HG03521 (cell line): ENCODE measurements at regions not wholly inside any gene's neighbourhood (a gene's known extent, or its start where the extent isn't known, plus 50 kb on each side); places are given as distances from the start of the nearest gene placed in this dataset.

Experiments used
- ATAC-seq: cut with Tn5 transposase; IDR thresholded peaks from one replicate; pipeline ENCODE4 v1.9.1; 2021; ENCODE audit warnings: mild to moderate bottlenecking, moderate library complexity; ENCODE audit not compliant: unreplicated experiment

DNA sequence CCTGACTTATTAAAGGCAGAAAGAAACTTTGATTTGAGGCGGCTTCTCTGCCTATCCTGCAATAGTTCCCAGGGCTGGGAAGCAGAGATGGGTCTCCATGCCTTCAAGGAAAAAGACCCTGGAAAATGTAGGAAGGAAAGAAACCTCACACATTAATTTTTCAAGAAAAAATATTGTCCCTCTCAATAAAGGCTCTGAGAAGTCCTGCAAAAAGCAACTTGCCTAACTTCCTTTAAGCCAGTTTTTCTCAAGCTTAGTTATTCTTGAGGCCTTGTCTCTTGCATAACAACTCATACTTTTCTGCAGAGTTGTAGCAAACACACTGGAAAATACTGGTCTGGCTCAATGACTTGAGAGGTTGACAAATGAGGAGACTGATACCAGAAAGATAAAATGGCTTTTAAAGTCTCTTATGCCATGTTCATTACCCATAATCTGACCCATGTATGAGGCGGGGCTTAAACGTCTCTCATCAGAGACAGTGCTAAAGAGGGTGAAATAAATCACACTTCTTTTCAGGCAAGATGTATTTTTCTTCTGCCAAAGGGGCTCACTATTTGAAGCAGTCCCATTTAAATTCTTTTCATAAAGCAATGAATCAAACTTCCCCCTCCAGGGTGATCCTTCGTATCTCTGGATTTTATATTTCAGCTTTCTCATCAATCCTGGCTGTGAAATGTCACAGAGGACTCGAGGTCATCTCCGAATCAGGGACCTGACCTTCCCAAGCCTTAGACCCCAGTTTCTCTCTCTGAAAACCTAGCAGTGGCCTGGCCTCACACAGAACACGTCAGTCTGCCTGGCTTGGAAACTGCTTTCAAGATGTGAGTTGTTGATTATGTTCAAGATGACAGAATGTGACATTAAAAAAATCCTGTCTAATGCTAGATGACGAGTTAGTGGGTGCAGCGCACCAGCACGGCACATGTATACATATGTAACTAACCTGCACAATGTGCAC, 82.3 kb upstream of the KCNG1 start:
- ATAC-seq = no peak

- no peak for ATAC-seq
These were observed 77.7 kb upstream of the KCNG1 start for GRCh38 chr20:51100617-51101016.

DNA sequence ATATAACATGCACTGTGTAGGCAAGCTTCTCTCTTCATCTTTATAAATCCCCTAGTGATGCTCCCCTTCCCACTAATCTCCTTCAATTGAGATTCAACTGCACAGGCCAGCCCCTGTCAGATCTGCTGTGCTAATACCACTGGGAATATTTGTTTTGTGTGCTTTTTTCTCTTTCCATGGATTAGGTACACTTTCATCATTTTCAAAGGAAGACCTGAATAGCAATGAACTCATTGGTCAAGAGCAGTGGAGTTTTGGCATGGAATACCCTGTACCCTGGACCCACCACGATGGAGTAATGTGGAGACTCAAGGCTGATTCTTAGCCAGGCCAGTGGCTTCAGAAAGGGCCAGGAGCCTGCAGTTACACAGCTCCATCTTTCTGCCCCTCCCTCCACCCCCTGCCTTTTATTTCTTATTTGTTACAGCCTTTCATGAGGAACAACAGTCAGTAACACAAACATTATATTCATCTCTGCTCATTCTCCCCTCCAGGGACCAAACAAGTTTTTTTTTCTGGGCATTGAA, 75.4 kb upstream of the KCNG1 start:
- no peak for ATAC-seq

DNA sequence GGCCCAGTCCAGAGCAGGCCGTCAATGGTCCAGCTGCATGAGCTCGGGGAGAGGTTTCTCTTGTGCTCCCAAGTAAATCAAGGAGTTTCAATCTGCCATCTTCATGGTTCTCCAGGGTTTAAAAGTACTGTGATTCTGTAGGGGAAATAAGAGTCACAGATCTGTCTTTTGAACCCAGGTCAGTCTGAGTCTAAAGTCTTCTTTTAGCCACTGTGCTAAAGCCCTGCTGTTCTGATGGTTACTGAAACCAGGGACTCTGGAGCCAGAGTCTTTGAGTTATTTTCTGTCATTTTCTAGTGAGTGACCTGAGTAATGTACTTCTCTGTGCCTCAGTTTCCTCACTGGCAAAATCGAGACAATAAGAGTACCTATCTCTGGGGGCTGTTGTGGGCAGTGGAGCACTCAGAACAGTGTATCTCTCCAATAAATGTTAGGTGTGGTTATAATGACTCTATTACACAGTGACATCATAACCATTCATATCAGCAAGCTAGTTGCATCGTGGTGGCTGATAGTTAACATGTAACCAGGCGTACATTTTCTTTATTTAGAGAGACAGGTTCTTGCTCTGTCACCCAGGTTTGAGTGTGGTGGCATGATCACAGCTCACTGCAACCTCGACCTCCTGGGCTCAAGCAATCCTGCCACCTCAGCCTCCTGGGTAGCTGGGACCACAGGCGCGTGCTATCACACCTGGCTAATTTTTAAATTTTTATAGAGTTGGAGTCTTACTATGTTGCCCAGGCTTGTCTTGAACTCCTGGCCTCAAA, 74.6 kb upstream of the KCNG1 start:
- ATAC-seq = no peak

DNA sequence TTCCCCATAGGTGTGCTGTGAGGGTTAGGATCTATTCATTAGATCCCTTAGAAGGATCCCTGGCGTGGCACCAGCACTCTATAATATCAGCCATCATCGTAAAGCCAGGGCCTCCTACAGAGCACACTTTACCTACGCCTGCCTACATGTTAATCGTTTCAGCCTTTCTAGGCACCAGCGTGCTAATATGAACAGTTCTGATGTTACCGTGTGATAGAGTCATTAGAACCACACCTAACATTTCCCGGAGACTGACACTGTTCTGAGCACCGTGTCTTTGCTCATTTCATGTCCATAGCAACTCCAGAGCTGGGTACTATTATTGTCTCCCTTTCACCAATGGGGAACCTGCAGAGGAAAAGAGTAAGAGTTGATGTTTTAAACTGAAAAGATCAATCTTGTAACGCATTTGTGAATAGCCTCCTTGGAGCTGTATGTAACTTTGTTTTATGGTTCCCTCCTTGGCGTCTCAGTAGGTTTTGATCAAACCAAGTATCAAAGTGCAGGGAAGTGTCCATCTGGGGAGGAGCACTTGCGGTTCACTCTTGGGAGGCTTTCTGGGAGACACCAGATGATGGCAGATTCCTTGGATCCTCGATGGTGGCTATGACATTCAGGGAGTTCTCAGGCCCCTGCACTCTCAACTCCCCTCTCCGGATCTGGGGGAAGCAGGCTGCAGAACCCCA, 73.8 kb upstream of the KCNG1 start:
- ATAC-seq = no peak

DNA sequence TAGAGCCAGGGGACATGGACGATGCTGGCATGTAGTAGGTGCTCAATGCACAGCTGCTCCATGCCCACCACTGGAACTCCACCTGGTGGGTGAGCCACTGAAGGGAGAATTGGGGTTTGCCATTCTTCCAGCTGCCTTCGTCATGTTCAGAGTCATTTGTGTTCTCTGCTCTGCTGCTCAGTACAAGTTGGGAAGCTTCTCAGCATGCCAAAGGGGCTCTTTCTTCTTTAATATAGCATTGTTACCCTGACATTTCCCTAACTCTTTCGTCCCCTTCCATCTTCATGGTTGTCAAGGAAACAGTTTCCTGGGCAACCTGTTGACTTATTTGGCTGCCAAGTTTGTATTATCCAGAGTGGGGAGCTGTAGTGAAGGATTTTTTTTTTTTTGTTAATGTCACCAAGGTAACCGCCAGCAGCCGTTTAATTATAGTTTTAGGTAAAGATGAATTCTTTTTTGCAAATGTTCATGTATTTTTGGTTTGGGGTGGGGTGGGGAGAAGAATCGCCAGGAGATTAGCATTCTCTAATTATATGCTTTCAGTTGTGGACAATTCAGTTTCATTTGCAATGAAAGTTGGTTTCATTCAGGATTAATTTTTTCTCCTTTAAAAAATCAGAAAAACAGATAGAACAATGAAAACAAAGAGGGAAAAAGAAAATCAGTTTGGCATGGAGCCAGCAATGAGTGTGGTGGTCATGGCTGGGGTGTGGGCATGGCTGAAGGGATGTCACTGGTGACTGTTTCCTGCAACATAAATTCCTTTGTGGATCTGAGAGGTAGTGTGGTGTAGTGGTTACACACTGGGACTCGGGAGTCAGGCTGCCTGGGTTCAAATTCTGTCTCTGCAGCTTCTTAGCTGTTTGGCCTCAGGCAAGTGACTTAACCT, 73.0 kb upstream of the KCNG1 start:
- no peak for ATAC-seq

GRCh38 chr20:51094221-51094620, 71.3 kb upstream of the KCNG1 start:
- no peak for ATAC-seq

DNA sequence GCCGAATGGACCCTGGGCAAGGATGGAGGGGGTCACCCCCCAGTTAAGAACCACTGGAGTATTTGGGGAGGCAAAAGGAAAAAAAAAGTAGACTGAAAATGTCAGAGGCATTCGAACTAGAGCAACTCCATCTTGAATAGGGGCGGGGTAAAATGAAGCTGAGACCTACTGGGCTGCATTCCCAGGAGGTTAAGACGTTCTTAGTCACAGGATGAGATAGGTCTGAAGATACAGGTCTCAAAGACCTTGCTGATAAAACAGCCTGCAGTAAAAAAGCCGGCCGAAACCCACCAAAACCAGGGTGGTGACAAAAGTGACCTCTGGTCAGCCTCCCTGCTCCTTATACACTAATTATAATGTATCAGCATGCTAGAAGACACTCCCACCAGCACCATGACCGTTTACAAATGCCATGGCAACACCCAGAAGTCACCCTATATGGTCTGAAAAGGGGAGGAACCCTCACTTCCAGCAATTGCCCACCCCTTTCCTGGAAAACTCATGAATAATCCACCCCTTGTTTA, 70.4 kb upstream of the KCNG1 start:
- ATAC-seq = no peak

DNA sequence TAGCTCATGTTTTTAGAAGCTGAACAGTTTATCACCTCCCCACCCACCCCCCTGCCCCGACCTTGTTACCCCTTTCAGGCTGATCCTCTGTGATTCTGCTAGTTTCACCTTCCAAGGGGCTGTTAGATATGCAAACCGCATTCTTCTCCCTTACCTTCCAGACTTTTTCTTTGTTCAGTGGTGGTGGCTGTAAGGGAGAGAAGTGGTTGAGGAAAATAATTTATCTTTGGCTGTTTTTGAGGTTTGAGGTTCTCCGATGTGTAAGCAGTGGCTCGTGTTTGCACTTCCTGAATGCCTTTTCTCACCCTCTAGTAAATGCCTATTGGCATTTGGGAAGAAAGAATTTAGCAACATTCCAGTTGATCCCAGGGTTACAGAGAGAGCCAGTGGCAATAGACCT, 69.4 kb upstream of the KCNG1 start:
- ATAC-seq = no peak

DNA sequence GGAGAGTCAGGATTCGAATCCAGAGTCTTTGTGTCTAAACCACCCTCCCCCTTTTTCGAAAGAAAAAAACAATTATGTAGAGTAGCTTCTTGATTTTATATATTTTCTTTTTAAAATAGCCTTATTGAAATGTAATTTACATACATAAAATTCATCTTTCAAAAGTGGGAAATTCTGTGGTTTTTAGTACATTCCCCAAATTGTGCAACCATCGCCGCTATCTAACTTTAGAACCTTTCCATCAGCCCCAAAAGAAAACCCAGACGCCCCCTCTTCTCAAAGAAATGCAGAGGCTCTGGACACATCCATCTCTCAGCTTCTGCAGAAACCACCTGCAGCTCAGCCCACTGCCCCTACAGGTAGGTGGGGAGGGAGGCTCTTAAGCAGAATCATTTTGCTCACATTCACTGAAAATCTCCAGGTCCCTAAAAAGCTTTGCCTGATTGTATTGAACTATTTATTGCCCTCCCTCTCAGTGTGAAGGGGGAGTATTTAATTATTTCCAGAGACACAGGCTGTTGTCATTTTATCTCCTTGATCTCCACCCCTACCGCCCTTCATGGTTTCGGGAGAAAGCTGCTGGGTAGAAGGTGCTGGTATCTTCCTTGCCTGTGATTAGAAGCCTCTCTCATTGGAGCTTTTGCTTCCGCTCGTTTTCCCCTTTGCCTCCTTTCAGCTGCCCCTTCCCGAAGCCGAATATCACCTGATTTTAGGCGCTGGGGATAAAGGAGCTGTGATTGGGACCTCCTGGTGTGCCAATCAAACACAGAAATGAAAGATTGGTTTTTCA, 68.7 kb upstream of the KCNG1 start:
- ATAC-seq = no peak

DNA sequence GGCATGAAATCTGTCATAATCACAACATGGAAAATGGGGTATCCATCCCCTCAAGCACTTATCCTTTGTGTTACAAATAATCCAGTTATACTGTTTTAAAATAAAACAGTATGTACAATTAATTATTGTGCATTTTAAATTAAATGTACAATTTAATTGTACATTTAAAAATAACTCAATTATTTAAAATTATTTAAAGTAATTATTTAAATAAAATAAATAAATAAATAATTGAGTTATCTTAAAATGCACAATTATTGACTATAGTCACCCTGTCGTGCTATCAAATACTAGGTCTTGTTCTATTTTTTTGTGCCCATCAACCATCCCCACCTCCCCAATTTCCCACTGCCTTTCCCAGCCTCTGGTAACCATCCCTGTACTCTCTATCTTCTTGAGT, 66.9 kb upstream of the KCNG1 start:
- no peak for ATAC-seq

DNA sequence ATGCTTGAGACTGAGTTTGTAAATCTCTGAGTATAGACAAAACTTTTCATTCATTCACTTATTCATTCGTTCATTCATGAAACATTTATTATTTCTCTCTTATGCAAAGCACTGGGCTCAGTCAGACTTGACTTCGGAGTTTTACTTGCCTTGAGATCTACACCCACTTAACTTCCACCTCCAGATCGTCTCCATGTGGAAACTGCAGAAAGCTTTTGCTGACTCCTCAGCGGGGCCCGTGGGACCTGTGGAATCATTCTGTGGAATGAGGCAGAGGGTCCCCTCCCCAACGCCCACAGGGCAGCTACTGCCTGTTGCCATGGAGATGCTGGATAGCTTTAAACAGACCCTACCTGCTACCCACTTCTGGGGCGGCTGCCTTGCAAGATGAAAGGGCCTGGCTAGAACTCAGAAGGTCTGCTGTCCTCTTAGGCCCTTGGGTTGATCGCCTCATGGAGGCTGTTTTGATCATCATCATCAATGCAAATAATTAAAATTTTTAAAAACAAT, 66.4 kb upstream of the KCNG1 start:
- ATAC-seq = no peak

- no peak for ATAC-seq
These were observed 64.4 kb upstream of the KCNG1 start for GRCh38 chr20:51087266-51087665.

DNA sequence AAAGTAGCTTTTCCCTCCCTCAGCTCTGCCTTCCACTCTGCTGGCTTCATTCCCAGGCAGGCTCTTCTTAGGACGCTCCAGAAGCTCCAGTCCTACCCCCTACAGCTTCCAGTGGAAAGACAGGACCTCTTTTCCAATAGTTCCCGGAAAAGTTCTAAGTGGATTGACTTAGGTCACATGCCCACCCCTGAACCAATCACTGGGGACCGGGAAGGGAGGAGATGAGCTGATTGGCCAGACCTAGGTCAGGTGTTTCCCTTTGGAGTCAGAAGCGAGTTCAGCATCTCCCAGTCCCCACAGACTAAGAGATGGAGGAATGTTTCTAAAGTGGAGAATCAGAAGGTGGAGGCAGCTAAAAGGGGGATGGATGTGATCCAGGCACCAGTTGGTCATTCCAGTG, 62.9 kb upstream of the KCNG1 start:
- ATAC-seq = no peak

DNA sequence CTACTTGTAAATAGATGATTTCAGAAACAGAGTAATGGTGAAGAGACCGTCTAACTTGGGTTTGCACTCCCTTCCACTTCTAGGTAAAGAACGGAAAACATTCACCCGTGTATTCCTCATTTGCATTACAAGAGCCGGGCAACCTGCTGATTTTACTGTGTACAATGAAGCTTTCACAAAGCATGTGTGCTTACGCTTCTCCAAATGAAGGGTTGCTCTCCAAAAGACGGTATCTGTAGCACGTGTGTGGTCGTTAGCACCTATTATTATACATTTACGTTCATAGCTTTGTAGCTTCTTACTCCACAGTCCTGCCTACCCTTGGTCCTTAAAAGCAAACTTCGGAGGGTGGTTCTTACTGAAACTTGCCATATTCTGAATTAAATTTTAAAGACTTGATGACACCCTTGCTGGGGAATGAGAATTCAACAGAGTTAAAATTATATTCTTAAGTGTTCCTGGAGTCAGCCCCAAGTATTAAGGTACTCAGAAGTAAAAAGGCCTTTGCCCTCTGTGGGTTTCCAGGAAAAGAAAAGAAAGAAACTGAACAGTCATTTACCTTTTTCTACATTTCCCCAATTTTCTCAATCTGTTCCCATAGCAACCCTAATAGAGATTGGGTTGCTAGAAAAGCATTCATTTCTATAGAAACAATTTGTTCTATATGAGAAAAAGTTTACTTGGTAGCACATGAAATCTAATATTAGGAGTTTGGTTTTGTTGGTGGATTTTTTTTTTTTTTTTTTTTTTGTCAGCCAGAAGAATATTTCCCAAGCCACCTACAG, 61.9 kb upstream of the KCNG1 start:
- no peak for ATAC-seq

- ATAC-seq = no peak
These were observed 60.5 kb upstream of the KCNG1 start for GRCh38 chr20:51083447-51083846.

DNA sequence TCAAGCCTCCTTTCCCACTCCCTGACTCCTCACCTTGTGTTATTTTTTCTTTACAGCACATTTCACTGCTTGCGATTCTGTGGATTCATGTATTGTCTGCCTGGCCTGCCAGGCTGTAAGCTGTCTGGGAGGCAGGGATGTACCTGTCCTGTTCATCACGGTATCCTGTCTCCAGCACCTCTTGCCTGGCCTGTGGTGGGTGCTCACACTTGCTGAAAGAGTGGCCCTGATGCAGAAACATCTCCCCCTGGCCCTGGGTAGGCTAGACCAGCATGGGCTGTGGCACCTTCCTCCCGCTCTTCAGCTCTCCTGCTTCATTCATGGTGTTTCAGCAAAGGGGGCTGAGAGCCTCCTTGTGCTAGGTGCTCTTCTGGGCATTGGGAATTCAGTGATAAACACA, 60.1 kb upstream of the KCNG1 start:
- ATAC-seq = no peak

- no peak for ATAC-seq
These were observed 57.6 kb upstream of the KCNG1 start for GRCh38 chr20:51080516-51080915.
